Activated naive CD4-positive, alpha-beta T cell treated with anti-CD3 and anti-CD28 coated beads, Interleukin-2, amount 50 U/mL, for 72 hours (primary cell): ENCODE measurements at regions not wholly inside any gene's neighbourhood (a gene's known extent, or its start where the extent isn't known, plus 50 kb on each side); places are given as distances from the start of the nearest gene placed in this dataset.

Experiments
- ATAC-seq, 2 donors: fragments of 150-1000 bp; cut with Tn5 transposase; 2 replicates each; pipeline ENCODE4 v1.10.0; 2021; ENCODE audit warnings: mild to moderate bottlenecking in 2 of 2, moderate library complexity in 2 of 2
- DNase-seq, 2 donors: peaks; one replicate each; pipeline ENCODE4 v3.0.0; 2021 to 2022; ENCODE audit warnings: low spot score in 2 of 2
- H3K27ac Mint-ChIP-seq, 2 donors: one replicate each; pipeline ENCODE4 v1.8.0; 2022; ENCODE audit warnings: mild to moderate bottlenecking in 2 of 2, mixed read lengths in 2 of 2
- H3K36me3 Mint-ChIP-seq, 2 donors: one replicate each; pipeline ENCODE4 v1.8.0; 2022; ENCODE audit warnings: mixed read lengths in 2 of 2
- H3K9me3 Mint-ChIP-seq, 2 donors: one replicate each; pipeline ENCODE4 v1.8.0; 2022; ENCODE audit warnings: mixed read lengths in 2 of 2

GRCh38 chr10:121405549-121405948, 192.7 kb downstream of the FGFR2 start:
- no peaks in the 10 kb centered on the region for H3K36me3 Mint-ChIP-seq
- peaks cover 0 to 5% of the 10 kb centered on the region in 2 donors for H3K9me3 Mint-ChIP-seq
- peak overlapping the region in 1 of 2 donors; percentile 55 for H3K27ac Mint-ChIP-seq
- no peak for ATAC-seq
- no peak for DNase-seq

- DNase-seq, result no peak
- Mint-ChIP-seq H3K27ac (no peak overlapping the region), H3K9me3 (peaks cover 0 to 9% of the 10 kb centered on the region in 2 donors), H3K36me3 (no peaks in the 10 kb centered on the region)
- ATAC-seq, result no peak
These were observed 192.3 kb downstream of the FGFR2 start for GRCh38 chr10:121405953-121406352.

- no peak for DNase-seq
- no peak overlapping the region for H3K27ac Mint-ChIP-seq
- H3K9me3 Mint-ChIP-seq, result peaks cover 0 to 11% of the 10 kb centered on the region in 2 donors
- ATAC-seq, result no peak
- no peaks in the 10 kb centered on the region for H3K36me3 Mint-ChIP-seq
These were observed 191.3 kb downstream of the FGFR2 start for GRCh38 chr10:121406823-121407545.

- no peak overlapping the region for H3K27ac Mint-ChIP-seq
- DNase-seq, result no peak
- H3K9me3 Mint-ChIP-seq, result peaks cover 7 to 15% of the 10 kb centered on the region in 2 donors
- no peaks in the 10 kb centered on the region for H3K36me3 Mint-ChIP-seq
- ATAC-seq, result no peak
These were observed 188.7 kb downstream of the FGFR2 start for GRCh38 chr10:121409466-121410104.

- DNase-seq (no peak), ATAC-seq (no peak)
- Mint-ChIP-seq H3K27ac (no peak overlapping the region), H3K9me3 (peaks cover 7 to 15% of the 10 kb centered on the region in 2 donors), H3K36me3 (no peaks in the 10 kb centered on the region)
These were observed 187.2 kb downstream of the FGFR2 start for GRCh38 chr10:121411004-121411403.

GRCh38 chr10:121413951-121414350, 184.3 kb downstream of the FGFR2 start:
- no peaks in the 10 kb centered on the region for H3K36me3 Mint-ChIP-seq
- no peak overlapping the region for H3K27ac Mint-ChIP-seq
- no peak for DNase-seq
- ATAC-seq, result no peak
- H3K9me3 Mint-ChIP-seq, result peaks cover 7 to 19% of the 10 kb centered on the region in 2 donors

- Mint-ChIP-seq H3K9me3 (peaks cover 7 to 19% of the 10 kb centered on the region in 2 donors), H3K27ac (no peak overlapping the region), H3K36me3 (no peaks in the 10 kb centered on the region)
- DNase-seq (no peak), ATAC-seq (no peak)
These were observed 183.7 kb downstream of the FGFR2 start for GRCh38 chr10:121414366-121415062.

GRCh38 chr10:121415063-121415399, 183.2 kb downstream of the FGFR2 start:
- no peaks in the 10 kb centered on the region for H3K36me3 Mint-ChIP-seq
- DNase-seq, result no peak
- H3K9me3 Mint-ChIP-seq, result peaks cover 7 to 15% of the 10 kb centered on the region in 2 donors
- no peak overlapping the region for H3K27ac Mint-ChIP-seq
- ATAC-seq, result no peak

- Mint-ChIP-seq H3K36me3 (no peaks in the 10 kb centered on the region), H3K9me3 (peaks cover 7 to 8% of the 10 kb centered on the region in 2 donors), H3K27ac (no peak overlapping the region)
- DNase-seq, result no peak
- no peak for ATAC-seq
These were observed 182.2 kb downstream of the FGFR2 start for GRCh38 chr10:121416071-121416470.

GRCh38 chr10:121417298-121417697, 180.9 kb downstream of the FGFR2 start:
- H3K9me3 Mint-ChIP-seq, result peaks cover 7 to 8% of the 10 kb centered on the region in 2 donors
- ATAC-seq (no peak), DNase-seq (no peak)
- no peak overlapping the region for H3K27ac Mint-ChIP-seq
- no peaks in the 10 kb centered on the region for H3K36me3 Mint-ChIP-seq

GRCh38 chr10:121418126-121418777, 180.0 kb downstream of the FGFR2 start:
- Mint-ChIP-seq H3K9me3 (peaks cover 2 to 5% of the 10 kb centered on the region in 2 donors), H3K36me3 (no peaks in the 10 kb centered on the region), H3K27ac (no peak overlapping the region)
- DNase-seq, result no peak
- ATAC-seq, result no peak

GRCh38 chr10:121420006-121420405, 178.2 kb downstream of the FGFR2 start:
- Mint-ChIP-seq H3K36me3 (no peaks in the 10 kb centered on the region), H3K27ac (no peak overlapping the region), H3K9me3 (peaks cover 0 to 4% of the 10 kb centered on the region in 2 donors)
- ATAC-seq (no peak), DNase-seq (no peak)

- ATAC-seq (no peak), DNase-seq (no peak)
- Mint-ChIP-seq H3K36me3 (no peaks in the 10 kb centered on the region), H3K27ac (no peak overlapping the region), H3K9me3 (peaks cover 0 to 4% of the 10 kb centered on the region in 2 donors)
These were observed 176.1 kb downstream of the FGFR2 start for GRCh38 chr10:121422096-121422495.

- Mint-ChIP-seq H3K27ac (no peak overlapping the region), H3K9me3 (peaks cover 3 to 14% of the 10 kb centered on the region in 2 donors), H3K36me3 (no peaks in the 10 kb centered on the region)
- no peak for DNase-seq
- ATAC-seq, result no peak
These were observed 172.6 kb downstream of the FGFR2 start for GRCh38 chr10:121425623-121426022.

- Mint-ChIP-seq H3K36me3 (no peaks in the 10 kb centered on the region), H3K9me3 (peaks cover 8 to 17% of the 10 kb centered on the region in 2 donors), H3K27ac (no peak overlapping the region)
- no peak for DNase-seq
- no peak for ATAC-seq
These were observed 171.9 kb downstream of the FGFR2 start for GRCh38 chr10:121426307-121426706.
